ENCODE measurements at regions not wholly inside any gene's neighbourhood (a gene's known extent, or its start where the extent isn't known, plus 50 kb on each side); places are given as distances from the start of the nearest gene placed in this dataset.
"Not testable (repeated sequence)": the region's sequence is repeated elsewhere in the genome, so short reads cannot be mapped to it uniquely, and the experiment has no call there.

- no peak for DNase-seq
- no peak overlapping the region for H3K4me2 ChIP-seq (replicated peaks; ENCODE audit: extremely low read depth, low read length, poor library complexity, severe bottlenecking)
- no peaks in the 10 kb centered on the region for H4K20me1 ChIP-seq (ENCODE audit: insufficient read depth, low read length)
- Mint-ChIP-seq H3K27ac (no peak overlapping the region), H3K4me1 (no peaks in the 10 kb centered on the region), H3K9me3 (peaks cover 3 to 19% (median 14%) of the 10 kb centered on the region in 7 donors), H3K36me3 (no peaks in the 10 kb centered on the region), H3K4me3 (no peak overlapping the region), H3K27me3 (ENCODE audit: low read depth in 3 of 3) (no peaks in the 10 kb centered on the region)
- no peaks in the 10 kb centered on the region for H3K79me2 ChIP-seq (ENCODE audit: insufficient read depth, low read length)
- no peak overlapping the region for H3K27ac ChIP-seq (ENCODE audit: low read depth in 1 of 2, low read length in 2 of 2)
- H3K9me3 ChIP-seq (replicated peaks in 1 of 2; ENCODE audit: control insufficient read depth in 1 of 2, insufficient read depth in 1 of 2, low read length in 2 of 2): peaks cover 18 to 20% of the 10 kb centered on the region in 2 donors
- no peak overlapping the region for H2AFZ ChIP-seq (ENCODE audit: insufficient read depth, low read depth, low read length, poor library complexity, severe bottlenecking)
- H3K4me3 ChIP-seq (replicated peaks in 1 of 3; ENCODE audit: low read depth in 2 of 3, low read length in 3 of 3): no peak overlapping the region
- no peaks in the 10 kb centered on the region for H3K36me3 ChIP-seq (replicated peaks in 1 of 2; ENCODE audit: control insufficient read depth in 1 of 2, insufficient read depth in 2 of 2, low read length in 2 of 2)
- TF ChIP-seq, protein P1, sequence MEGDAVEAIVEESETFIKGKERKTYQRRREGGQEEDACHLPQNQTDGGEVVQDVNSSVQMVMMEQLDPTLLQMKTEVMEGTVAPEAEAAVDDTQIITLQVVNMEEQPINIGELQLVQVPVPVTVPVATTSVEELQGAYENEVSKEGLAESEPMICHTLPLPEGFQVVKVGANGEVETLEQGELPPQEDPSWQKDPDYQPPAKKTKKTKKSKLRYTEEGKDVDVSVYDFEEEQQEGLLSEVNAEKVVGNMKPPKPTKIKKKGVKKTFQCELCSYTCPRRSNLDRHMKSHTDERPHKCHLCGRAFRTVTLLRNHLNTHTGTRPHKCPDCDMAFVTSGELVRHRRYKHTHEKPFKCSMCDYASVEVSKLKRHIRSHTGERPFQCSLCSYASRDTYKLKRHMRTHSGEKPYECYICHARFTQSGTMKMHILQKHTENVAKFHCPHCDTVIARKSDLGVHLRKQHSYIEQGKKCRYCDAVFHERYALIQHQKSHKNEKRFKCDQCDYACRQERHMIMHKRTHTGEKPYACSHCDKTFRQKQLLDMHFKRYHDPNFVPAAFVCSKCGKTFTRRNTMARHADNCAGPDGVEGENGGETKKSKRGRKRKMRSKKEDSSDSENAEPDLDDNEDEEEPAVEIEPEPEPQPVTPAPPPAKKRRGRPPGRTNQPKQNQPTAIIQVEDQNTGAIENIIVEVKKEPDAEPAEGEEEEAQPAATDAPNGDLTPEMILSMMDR (IDR thresholded peaks at IDR 0.05): no peak
- no peaks in the 10 kb centered on the region for H3K27me3 ChIP-seq (ENCODE audit: control insufficient read depth in 2 of 2, insufficient read depth in 2 of 2, low read length in 2 of 2)
- H3K4me1 ChIP-seq (ENCODE audit: control insufficient read depth in 1 of 2, insufficient read depth in 2 of 2, low read length in 2 of 2): no peaks in the 10 kb centered on the region
- intact Hi-C loops (cut with micrococcal nuclease): no loop called here
- H3K9ac ChIP-seq (ENCODE audit: insufficient read depth, low read length, poor library complexity, severe bottlenecking): no peak overlapping the region
- WGBS (ENCODE audit: insufficient coverage): no CpG with 5 or more reads among the region's 3 CpGs
Measured at GRCh38 chr3:94500146-94500545, 437.3 kb downstream of the NSUN3 start.

DNA sequence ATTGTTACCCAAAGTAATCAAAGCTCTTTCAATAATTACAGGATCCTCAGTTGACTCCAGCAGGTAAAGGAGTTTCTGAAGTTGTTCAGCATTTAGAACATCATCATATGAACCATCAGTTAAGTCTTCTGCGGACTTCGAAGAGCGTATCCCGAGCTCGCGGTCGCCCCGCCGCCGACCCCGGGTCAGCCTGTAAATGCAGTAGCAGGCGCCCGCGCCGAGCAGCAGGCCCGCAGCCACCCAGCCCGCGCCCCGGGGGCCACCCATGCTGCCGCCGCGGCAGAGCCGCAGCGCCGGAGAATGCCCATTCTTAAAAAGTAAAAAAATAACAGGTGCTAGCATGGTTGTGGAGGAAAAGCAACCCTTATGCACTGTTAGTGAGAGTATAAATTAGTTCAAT lies 444.5 kb downstream of the NSUN3 start:
- H3K9me3 ChIP-seq (replicated peaks in 1 of 2; ENCODE audit: control insufficient read depth in 1 of 2, insufficient read depth in 1 of 2, low read length in 2 of 2): peaks cover 10 to 17% of the 10 kb centered on the region in 2 donors
- H3K27me3 ChIP-seq (ENCODE audit: control insufficient read depth in 2 of 2, insufficient read depth in 2 of 2, low read length in 2 of 2); H3K4me2 ChIP-seq (replicated peaks; ENCODE audit: extremely low read depth, low read length, poor library complexity, severe bottlenecking); H3K36me3 Mint-ChIP-seq; H3K27me3 Mint-ChIP-seq (ENCODE audit: low read depth in 3 of 3); H3K4me1 ChIP-seq (ENCODE audit: control insufficient read depth in 1 of 2, insufficient read depth in 2 of 2, low read length in 2 of 2); H3K9ac ChIP-seq (ENCODE audit: insufficient read depth, low read length, poor library complexity, severe bottlenecking); DNase-seq; H3K79me2 ChIP-seq (ENCODE audit: insufficient read depth, low read length); H3K4me1 Mint-ChIP-seq; H3K4me3 Mint-ChIP-seq; H3K27ac ChIP-seq (ENCODE audit: low read depth in 1 of 2, low read length in 2 of 2); H3K4me3 ChIP-seq (replicated peaks in 1 of 3; ENCODE audit: low read depth in 2 of 3, low read length in 3 of 3); intact Hi-C loops (cut with micrococcal nuclease); H3K27ac Mint-ChIP-seq; H4K20me1 ChIP-seq (ENCODE audit: insufficient read depth, low read length); H2AFZ ChIP-seq (ENCODE audit: insufficient read depth, low read depth, low read length, poor library complexity, severe bottlenecking); H3K36me3 ChIP-seq (replicated peaks in 1 of 2; ENCODE audit: control insufficient read depth in 1 of 2, insufficient read depth in 2 of 2, low read length in 2 of 2): not testable (repeated sequence)
- WGBS (ENCODE audit: insufficient coverage): 97% methylated on average over 16 of the region's 25 CpGs
- H3K9me3 Mint-ChIP-seq: peaks cover 2 to 15% (median 5%) of the 10 kb centered on the region in 7 donors

Data from CD14-positive monocyte (primary cell).